Stomach (tissue), 4 donors: ENCODE measurements at regions not wholly inside any gene's neighbourhood (a gene's known extent, or its start where the extent isn't known, plus 50 kb on each side); places are given as distances from the start of the nearest gene placed in this dataset.

ENCODE experiments used
- EP300 ChIP-seq: sonication (generic); formaldehyde crosslinking; IDR thresholded peaks from one replicate; pipeline ENCODE4 v1.6.1; 2017; ENCODE audit warnings: antibody characterized with exemption
- POLR2A ChIP-seq, 4 donors: fragments of 450-650 bp; IDR thresholded peaks; one replicate each; pipeline ENCODE4 v1.6.1; 2016; ENCODE audit warnings: antibody characterized with exemption in 4 of 4, control low read depth in 2 of 4, mild to moderate bottlenecking in 1 of 4, moderate library complexity in 1 of 4
- TF ChIP-seq, protein P1 (sequence below), 7 experiments: fragments of 450-650 bp in 4 of 7; fragments of 200-600 bp in 3 of 7; sonication (generic) in 3 of 7; IDR thresholded peaks; one replicate each; pipeline ENCODE4 v1.5.1; 2016 to 2019; ENCODE audit warnings: antibody characterized with exemption in 7 of 7, control low read depth in 2 of 7, mild to moderate bottlenecking in 1 of 7

GRCh38 chr11:110903378-110903777, 191.1 kb upstream of the ARHGAP20 start:
- TF ChIP-seq, protein P1, sequence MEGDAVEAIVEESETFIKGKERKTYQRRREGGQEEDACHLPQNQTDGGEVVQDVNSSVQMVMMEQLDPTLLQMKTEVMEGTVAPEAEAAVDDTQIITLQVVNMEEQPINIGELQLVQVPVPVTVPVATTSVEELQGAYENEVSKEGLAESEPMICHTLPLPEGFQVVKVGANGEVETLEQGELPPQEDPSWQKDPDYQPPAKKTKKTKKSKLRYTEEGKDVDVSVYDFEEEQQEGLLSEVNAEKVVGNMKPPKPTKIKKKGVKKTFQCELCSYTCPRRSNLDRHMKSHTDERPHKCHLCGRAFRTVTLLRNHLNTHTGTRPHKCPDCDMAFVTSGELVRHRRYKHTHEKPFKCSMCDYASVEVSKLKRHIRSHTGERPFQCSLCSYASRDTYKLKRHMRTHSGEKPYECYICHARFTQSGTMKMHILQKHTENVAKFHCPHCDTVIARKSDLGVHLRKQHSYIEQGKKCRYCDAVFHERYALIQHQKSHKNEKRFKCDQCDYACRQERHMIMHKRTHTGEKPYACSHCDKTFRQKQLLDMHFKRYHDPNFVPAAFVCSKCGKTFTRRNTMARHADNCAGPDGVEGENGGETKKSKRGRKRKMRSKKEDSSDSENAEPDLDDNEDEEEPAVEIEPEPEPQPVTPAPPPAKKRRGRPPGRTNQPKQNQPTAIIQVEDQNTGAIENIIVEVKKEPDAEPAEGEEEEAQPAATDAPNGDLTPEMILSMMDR (IDR thresholded peaks at IDR 0.05): no peak
- TF ChIP-seq POLR2A (IDR thresholded peaks at IDR 0.05) (no peak), EP300 (no peak)
